CD4-positive, alpha-beta T cell treated with Interleukin-4 for 4 hours (primary cell): ENCODE measurements at regions not wholly inside any gene's neighbourhood (a gene's known extent, or its start where the extent isn't known, plus 50 kb on each side); places are given as distances from the start of the nearest gene placed in this dataset.
"Not testable (repeated sequence)": the region's sequence is repeated elsewhere in the genome, so short reads cannot be mapped to it uniquely, and the experiment has no call there.

Experiments
- DNase-seq: peaks from one replicate; pipeline ENCODE4 v3.0.0-alpha.2; 2020

DNA sequence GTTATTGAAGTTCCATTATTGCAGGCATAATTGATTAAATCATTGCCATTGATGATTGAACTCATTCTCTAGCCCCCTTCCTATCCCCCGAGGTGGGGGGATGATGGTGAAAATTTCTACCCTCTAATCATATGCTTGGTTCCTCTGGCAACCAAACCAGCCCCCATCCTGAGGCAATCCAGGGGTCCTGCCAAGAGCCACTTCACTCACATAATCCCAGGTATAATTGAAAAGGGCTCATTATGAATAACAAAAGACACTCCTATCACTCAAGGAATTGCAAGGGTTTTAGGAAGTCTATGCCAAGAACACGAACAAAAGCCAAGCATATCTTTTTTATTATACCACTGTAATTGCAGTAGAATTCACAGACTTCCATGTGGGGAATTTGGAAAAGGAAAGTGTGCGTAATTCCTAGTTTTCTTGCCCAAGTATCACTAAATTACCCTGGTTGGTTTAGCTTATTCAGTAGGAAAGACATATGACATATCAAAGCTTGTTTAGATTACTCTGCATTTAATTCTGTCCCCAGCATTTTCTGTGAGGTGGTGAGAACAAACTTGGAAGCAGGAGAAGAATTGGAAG, 130.7 kb upstream of the TAF11L2 start:
- DNase-seq = no peak

DNA sequence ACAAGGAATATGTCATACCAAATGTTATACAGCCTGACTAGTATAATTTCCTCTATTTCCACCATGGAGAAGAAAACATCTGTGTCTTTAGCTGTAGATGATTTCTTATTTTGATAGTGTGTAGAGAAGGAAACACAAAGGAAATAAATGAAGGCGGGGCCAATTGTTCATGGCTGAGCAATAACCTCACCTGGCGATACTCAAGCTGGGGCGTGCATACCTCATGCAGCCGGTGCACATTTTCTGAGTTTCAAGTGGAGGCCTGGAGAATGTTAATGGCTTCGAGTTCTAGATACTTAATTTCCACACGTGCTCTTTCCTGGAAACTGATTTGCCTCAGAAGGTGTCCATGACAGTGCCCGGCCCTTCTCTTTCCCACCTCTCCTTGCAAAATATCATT, 127.4 kb upstream of the TAF11L2 start:
- no peak for DNase-seq

- DNase-seq = no peak
These were observed 124.6 kb upstream of the TAF11L2 start for GRCh38 chr5:17373406-17373805.

DNA sequence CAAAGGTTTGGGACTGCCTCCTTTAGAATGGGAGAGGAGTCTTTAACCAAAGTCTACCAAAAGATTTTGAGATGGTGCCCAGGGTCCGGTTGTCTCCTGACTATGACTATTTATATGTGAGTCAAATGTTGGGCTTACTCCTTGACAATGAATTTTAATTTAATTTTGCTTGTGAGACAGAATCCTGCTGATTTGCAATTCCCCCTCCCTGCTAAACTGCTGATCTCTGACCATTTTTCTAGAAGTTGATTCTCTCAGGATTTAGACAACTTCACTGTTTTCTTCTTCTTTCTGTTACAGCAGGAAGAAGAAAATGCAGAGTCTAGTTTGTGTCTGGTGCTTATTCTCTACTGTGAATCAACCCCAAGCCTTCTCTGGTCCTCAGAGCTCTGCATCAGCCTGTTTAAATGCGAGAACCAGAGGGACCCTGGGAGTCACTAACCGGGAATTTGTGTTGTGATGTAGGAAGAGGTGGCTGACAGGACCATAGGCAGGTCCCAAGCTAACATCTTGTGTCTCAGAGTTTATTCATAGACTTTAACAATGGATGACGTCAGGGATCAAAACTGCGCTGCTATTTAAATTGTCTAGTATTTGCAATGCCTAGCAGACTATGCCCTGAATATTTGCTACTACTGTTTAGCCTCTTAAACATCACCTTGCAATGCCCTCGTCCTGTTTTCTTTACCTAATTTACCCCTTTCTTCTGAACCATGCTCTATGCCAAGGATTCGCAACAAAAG, 124.0 kb upstream of the TAF11L2 start:
- DNase-seq = no peak

GRCh38 chr5:17374973-17375742, 122.9 kb upstream of the TAF11L2 start:
- DNase-seq = no peak

GRCh38 chr5:17375886-17376285, 122.1 kb upstream of the TAF11L2 start:
- DNase-seq = not testable (repeated sequence)

DNA sequence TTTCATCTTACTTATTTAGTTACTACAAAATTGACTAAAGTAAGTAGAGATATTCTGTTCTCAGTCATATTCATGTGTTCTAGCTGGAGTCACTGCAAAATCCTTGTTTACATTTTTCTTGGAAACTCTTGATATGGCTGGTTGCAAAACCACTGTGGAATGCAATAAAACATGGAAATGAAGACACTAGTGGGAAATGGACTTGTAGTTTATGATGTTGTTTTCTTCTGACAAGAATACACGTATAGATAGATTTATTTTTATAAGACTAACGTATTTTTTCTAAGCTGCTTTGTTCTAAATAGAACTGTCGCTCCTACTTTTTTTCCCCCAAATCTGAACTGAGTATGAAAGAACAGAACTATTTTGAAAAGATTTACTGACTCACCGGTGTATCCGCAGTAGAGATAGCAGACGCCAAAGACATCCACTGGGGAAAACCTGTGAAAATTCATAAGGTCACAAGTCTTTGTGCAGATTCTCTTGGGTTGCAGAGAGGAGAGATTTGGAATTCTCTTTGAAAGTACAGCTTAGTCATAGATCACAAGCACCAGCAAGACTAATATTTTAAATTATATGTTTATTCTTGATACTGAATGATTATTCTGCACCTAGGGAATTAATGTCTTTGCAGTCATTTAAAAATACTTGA, 119.6 kb upstream of the TAF11L2 start:
- DNase-seq = no peak

GRCh38 chr5:17379100-17379951, 118.7 kb upstream of the TAF11L2 start:
- DNase-seq = no peak

DNA sequence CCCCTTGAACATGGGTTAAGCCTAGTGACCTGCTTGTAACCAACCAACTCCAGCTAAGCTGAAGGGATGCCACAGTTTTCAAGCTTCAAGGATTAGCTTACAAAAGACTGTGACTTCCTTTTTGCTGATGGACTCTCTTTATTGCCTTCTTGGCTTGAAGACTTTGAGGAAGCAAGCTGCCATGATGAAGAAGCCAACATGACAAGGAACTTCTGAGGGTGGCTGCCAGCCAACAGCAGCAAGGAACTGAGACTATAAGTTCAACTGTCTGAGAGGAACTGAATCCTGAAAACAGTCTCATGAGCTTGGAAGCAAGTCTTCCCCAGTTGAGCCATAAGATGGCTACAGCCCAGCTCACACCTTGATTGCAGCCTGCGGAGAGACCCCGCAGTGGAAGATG, 116.1 kb upstream of the TAF11L2 start:
- peak; percentile 2 for DNase-seq

DNA sequence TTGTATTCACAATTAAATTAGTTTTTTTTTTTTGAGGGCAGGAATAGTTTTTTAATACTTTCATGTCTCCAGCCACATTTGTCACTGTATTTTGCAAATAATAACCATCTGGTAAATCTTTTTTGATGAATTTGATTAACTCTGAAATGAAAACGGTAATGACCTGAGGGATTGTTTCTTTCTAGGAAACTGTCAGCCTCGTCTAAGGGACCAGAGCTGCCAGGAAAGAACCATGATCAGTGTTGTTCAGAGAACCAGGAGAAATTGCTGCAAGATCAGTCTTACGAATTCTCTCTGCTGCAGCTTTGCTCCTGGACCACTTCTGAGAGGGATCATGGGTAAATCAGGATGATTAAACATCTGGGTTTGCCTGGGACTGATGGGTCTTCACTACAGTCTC, 114.5 kb upstream of the TAF11L2 start:
- no peak for DNase-seq

DNA sequence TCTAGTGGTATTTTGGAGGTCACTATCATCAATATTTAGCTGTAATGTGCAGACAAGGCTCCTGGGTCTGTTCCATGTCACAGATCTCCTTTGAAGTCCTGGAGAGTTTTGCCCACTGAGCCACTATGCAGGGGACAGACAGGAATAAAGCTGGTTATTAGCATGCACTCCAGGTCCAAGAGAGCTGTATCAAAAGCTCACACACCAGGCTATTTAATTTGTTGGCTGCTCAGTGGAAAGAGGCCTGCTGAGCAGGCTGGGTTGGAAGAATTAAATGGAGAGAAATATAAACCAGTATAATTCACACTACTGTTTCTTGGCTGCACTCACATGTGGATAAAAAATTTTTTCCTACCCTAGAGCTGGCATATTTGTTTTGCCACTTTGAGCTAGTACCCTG, 113.8 kb upstream of the TAF11L2 start:
- no peak for DNase-seq

- DNase-seq = no peak
These were observed 109.3 kb upstream of the TAF11L2 start for GRCh38 chr5:17388717-17389116.

DNA sequence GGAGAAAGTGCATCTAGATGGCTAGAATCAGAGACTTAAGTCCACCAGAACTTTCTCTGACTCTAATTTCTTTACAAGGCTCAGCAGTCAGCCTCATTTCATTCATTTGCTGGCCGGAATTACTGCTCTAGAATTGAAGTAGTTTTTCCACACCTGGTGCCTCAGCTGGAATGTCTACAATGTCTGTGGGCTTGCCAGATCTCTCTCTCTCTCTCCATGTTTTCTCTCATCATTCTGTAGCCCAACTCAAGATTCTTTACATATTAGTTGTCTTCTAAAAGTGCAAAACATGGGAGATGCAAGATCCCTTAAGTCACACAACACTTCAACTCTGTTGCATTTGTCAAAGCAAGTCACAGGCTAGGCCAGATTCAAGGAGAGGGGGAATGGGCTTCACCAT, 103.9 kb upstream of the TAF11L2 start:
- no peak for DNase-seq

GRCh38 chr5:17395106-17395880, 102.7 kb upstream of the TAF11L2 start:
- DNase-seq = no peak

DNA sequence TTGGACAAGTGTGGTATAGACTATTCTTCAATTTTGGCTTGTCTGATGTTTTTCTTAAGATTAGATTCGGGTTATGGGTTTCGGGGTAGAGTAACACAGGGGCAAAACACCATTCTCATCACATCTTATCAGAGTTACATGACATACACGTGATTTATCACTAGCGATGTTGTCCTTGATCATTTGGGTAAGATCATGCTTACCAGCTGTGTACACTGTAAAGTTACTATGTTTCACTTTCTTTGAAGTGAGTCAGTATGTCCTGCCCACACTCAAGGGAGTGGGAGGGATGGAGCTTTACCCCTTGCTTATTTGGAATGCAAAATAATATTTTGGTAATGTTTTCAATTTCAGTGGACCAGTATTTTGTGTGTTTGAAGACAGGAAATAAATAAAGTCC, 101.8 kb upstream of the TAF11L2 start:
- no peak for DNase-seq

- DNase-seq = no peak
These were observed 99.6 kb upstream of the TAF11L2 start for GRCh38 chr5:17398431-17398830.

- no peak for DNase-seq
These were observed 98.9 kb upstream of the TAF11L2 start for GRCh38 chr5:17398866-17399835.

GRCh38 chr5:17399931-17400330, 98.1 kb upstream of the TAF11L2 start:
- no peak for DNase-seq

DNA sequence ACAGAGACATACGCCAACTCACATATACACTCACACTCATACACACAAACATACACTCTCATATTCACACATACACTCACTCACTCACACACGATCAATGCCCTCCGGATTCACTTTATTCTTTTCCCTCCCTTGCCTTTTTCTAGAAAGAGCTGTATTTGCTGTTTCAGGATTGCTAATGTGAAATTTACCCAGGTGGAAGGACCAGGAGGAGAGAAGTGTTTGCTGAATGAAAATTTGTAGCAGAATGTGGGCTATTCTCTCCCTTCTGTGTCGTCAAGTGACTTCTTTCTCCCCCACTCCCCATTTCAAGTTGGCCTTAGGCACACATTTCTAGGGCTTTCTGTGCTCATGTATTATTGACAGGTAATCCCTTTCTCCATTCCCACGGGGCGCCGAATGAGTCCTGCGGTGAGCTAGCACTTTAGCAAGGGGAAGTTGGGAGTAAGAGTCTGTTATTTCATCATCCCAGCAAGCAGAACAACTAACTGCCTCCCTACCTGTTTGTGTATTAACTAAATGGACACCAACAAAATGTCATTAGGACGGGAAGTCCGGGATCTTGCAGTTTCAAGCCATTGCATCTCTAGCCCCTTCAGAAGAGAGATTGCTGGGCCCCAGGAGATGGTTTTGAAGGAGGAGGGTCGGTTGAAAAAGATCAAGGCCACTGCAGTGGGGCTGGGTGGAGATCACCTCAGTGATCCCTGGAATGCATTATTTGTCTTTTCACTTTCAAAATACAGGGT, 97.1 kb upstream of the TAF11L2 start:
- no peak for DNase-seq
